ENCODE measurements at regions not wholly inside any gene's neighbourhood (a gene's known extent, or its start where the extent isn't known, plus 50 kb on each side); places are given as distances from the start of the nearest gene placed in this dataset.

GRCh38 chr20:56748476-56749377, 119.6 kb downstream of the TFAP2C start:
- TF ChIP-seq EZH2 (IDR thresholded peaks at IDR 0.05; ENCODE audit: low read length, unreplicated experiment) (no peak), CTCF (conservative IDR thresholded peaks at IDR 0.05; ENCODE audit: low read depth, low read length) (no peak), EZH2phosphoT487 (IDR thresholded peaks at IDR 0.05; ENCODE audit: borderline replicate concordance, low read length) (no peak)

Data from PC-3 (cell line).